ENCODE measurements at regions not wholly inside any gene's neighbourhood (a gene's known extent, or its start where the extent isn't known, plus 50 kb on each side); places are given as distances from the start of the nearest gene placed in this dataset.

- no peaks in the 10 kb centered on the region for H3K4me1 ChIP-seq
- no peak for TF ChIP-seq CTCF (IDR thresholded peaks at IDR 0.05)
- no peak for ATAC-seq
Observed at GRCh38 chr1:227453631-227454355, 109.6 kb upstream of the ZNF678 start.

GRCh38 chr1:227451954-227452353 lies 111.4 kb upstream of the ZNF678 start:
- no peak for ATAC-seq
- H3K36me3 ChIP-seq = no peaks in the 10 kb centered on the region
- no peak for DNase-seq
- no peaks in the 10 kb centered on the region for H3K9me3 ChIP-seq
- no peak overlapping the region for H3K27ac ChIP-seq
- H3K4me1 ChIP-seq = no peaks in the 10 kb centered on the region
- TF ChIP-seq CTCF (IDR thresholded peaks at IDR 0.05) = no peak
- no peak overlapping the region for H3K4me3 ChIP-seq
- intact Hi-C loops (cut with DNase I) = no loop called here
- H3K27me3 ChIP-seq = peaks cover 11% of the 10 kb centered on the region

More at GRCh38 chr1:227453631-227454355, 109.6 kb upstream of the ZNF678 start:
- intact Hi-C loops (cut with DNase I) = no loop called here
- Histone ChIP-seq H3K27me3 (peaks cover 11% of the 10 kb centered on the region), H3K9me3 (no peaks in the 10 kb centered on the region), H3K27ac (no peak overlapping the region), H3K4me3 (no peak overlapping the region), H3K36me3 (no peaks in the 10 kb centered on the region)
- no peak for DNase-seq

- ATAC-seq (no peak), DNase-seq (no peak)
- Histone ChIP-seq H3K9me3 (no peaks in the 10 kb centered on the region), H3K27me3 (peaks cover 10% of the 10 kb centered on the region), H3K4me1 (no peaks in the 10 kb centered on the region), H3K27ac (no peak overlapping the region), H3K4me3 (no peak overlapping the region), H3K36me3 (no peaks in the 10 kb centered on the region)
- TF ChIP-seq CTCF (IDR thresholded peaks at IDR 0.05) = no peak
- intact Hi-C loops (cut with DNase I) = no loop called here
Observed at GRCh38 chr1:227451057-227451456, 112.3 kb upstream of the ZNF678 start.

- TF ChIP-seq CTCF (IDR thresholded peaks at IDR 0.05) = no peak
- H3K36me3 ChIP-seq = no peaks in the 10 kb centered on the region
- ATAC-seq (no peak), DNase-seq (no peak)
- no peak overlapping the region for H3K4me3 ChIP-seq
- H3K9me3 ChIP-seq = no peaks in the 10 kb centered on the region
- peaks cover 7% of the 10 kb centered on the region for H3K27me3 ChIP-seq
- H3K27ac ChIP-seq = no peak overlapping the region
- no peaks in the 10 kb centered on the region for H3K4me1 ChIP-seq
- intact Hi-C loops (cut with DNase I) = no loop called here
Observed at GRCh38 chr1:227450489-227450888, 112.9 kb upstream of the ZNF678 start.

GRCh38 chr1:227449741-227450441 lies 113.5 kb upstream of the ZNF678 start:
- no peak for DNase-seq
- Histone ChIP-seq H3K27me3 (peaks cover 4% of the 10 kb centered on the region), H3K9me3 (no peaks in the 10 kb centered on the region), H3K4me3 (no peak overlapping the region), H3K27ac (no peak overlapping the region), H3K36me3 (no peaks in the 10 kb centered on the region), H3K4me1 (no peaks in the 10 kb centered on the region)
- intact Hi-C loops (cut with DNase I) = no loop called here
- ATAC-seq = no peak
- TF ChIP-seq CTCF (IDR thresholded peaks at IDR 0.05) = no peak

All from upper lobe of right lung (tissue), 1 donor.